ENCODE measurements at regions not wholly inside any gene's neighbourhood (a gene's known extent, or its start where the extent isn't known, plus 50 kb on each side); places are given as distances from the start of the nearest gene placed in this dataset.

DNA sequence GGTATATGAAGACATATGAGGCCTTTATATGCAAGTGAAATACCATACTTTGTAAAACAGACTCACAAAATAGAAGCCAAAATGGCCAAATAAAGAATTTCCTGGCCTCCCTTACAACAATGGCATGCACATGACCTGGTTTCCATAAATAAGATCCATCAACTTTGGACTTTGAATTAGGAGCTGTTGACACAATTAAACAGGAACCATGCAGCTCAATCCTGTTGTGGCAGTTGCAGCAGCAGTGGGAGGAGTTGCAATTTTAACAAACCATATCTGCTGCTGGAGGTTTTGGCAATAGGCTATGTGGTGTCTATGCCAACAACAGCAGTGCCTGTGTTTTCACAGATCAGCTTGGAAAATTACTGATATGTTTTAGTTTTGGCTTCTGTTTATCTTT lies 818.6 kb downstream of the FAM181B start:
- FAIRE-seq: no peak
- DNase-seq (ENCODE audit: low read depth, low spot score): no peak
- Histone ChIP-seq H3K27ac (ENCODE audit: insufficient read depth, low read depth, low read length) (no peak overlapping the region), H3K27me3 (ENCODE audit: control insufficient read depth in 2 of 2, insufficient read depth in 2 of 2, low read length in 2 of 2) (no peaks in the 10 kb centered on the region), H4K20me1 (replicated peaks; ENCODE audit: control insufficient read depth, extremely low read depth, insufficient read depth, low read length) (no peaks in the 10 kb centered on the region), H3K9me1 (replicated peaks; ENCODE audit: control insufficient read depth, extremely low read depth, insufficient read depth, low read length) (no peaks in the 10 kb centered on the region), H3K4me1 (ENCODE audit: control insufficient read depth, extremely low read depth, insufficient read depth, low read length) (no peaks in the 10 kb centered on the region), H3K36me3 (ENCODE audit: control insufficient read depth in 2 of 2, extremely low read depth in 1 of 2, insufficient read depth in 2 of 2, low read length in 2 of 2) (no peaks in the 10 kb centered on the region), H3K4me2 (ENCODE audit: insufficient read depth, low read length) (no peak overlapping the region), H3K9me3 (replicated peaks; ENCODE audit: control insufficient read depth, insufficient read depth, low read length) (no peaks in the 10 kb centered on the region), H3K4me3 (replicated peaks in 1 of 3; ENCODE audit: insufficient read depth in 1 of 3, low read depth in 1 of 3, low read length in 3 of 3) (no peak overlapping the region), H3K79me2 (ENCODE audit: control insufficient read depth, insufficient read depth, low read length) (no peaks in the 10 kb centered on the region), H2AFZ (ENCODE audit: low read depth, low read length) (no peak overlapping the region), H3K9ac (replicated peaks; ENCODE audit: extremely low read depth, insufficient read depth, low read length) (no peak overlapping the region)
- BruUV-seq (replicated peaks): no TSS peak
- intact Hi-C loops (cut with micrococcal nuclease): no loop called here
- TF ChIP-seq, protein P1, sequence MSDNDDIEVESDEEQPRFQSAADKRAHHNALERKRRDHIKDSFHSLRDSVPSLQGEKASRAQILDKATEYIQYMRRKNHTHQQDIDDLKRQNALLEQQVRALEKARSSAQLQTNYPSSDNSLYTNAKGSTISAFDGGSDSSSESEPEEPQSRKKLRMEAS (IDR thresholded peaks at IDR 0.05; ENCODE audit: insufficient read depth, insufficient read length): no peak
- TF ChIP-seq POLR2AphosphoS5 (IDR thresholded peaks at IDR 0.05; ENCODE audit: insufficient read depth, low read depth, low read length) (no peak), EZH2 (IDR thresholded peaks at IDR 0.05; ENCODE audit: borderline replicate concordance, low read depth, low read length, severe bottlenecking) (no peak), POLR2A (IDR thresholded peaks at IDR 0.05; ENCODE audit: low read depth, low read length) (no peak), GATA2 (IDR thresholded peaks at IDR 0.05; ENCODE audit: insufficient read depth, insufficient read length, low read depth, low read length) (no peak)
- POLR2A ChIA-PET: no interaction called here
- dilution Hi-C loops (cut with MboI; ENCODE audit: extremely low pct_ligation_motif_present, low sequenced_read_pairs): no loop called here
- CTCF ChIA-PET: no interaction called here

DNA sequence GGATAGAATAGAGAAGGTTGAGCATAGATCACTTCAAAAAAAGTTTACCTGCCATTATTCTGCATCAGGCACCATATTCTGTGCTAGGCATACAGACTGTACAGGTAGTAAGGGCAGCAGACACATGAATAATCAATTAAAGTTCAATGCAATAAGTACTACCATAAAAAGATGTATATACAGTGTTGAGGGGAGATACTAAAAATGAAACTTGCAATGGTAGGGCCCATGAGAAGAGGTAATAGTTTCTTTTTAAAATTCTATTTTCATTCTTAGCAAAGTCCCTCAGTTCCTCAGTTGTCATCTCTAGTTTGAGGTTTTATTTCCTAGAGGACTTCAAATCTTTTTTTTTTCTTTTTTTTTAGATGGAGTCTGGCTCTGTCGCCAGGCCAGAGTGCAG lies 819.9 kb downstream of the FAM181B start:
- FAIRE-seq (no peak), DNase-seq (ENCODE audit: low read depth, low spot score) (no peak)
- no peaks in the 10 kb centered on the region for H3K36me3 ChIP-seq (ENCODE audit: control insufficient read depth in 2 of 2, extremely low read depth in 1 of 2, insufficient read depth in 2 of 2, low read length in 2 of 2)
- BruUV-seq (replicated peaks): no TSS peak
- H3K4me1 ChIP-seq (ENCODE audit: control insufficient read depth, extremely low read depth, insufficient read depth, low read length): no peaks in the 10 kb centered on the region
- H3K9ac ChIP-seq (replicated peaks; ENCODE audit: extremely low read depth, insufficient read depth, low read length): no peak overlapping the region
- H3K9me1 ChIP-seq (replicated peaks; ENCODE audit: control insufficient read depth, extremely low read depth, insufficient read depth, low read length): no peaks in the 10 kb centered on the region
- no peak overlapping the region for H3K4me3 ChIP-seq (replicated peaks in 1 of 3; ENCODE audit: insufficient read depth in 1 of 3, low read depth in 1 of 3, low read length in 3 of 3)
- no peaks in the 10 kb centered on the region for H3K79me2 ChIP-seq (ENCODE audit: control insufficient read depth, insufficient read depth, low read length)
- dilution Hi-C loops (cut with MboI; ENCODE audit: extremely low pct_ligation_motif_present, low sequenced_read_pairs): no loop called here
- TF ChIP-seq JUN (IDR thresholded peaks at IDR 0.05; ENCODE audit: borderline replicate concordance, insufficient read depth, insufficient read length, low read depth) (no peak), MYC (IDR thresholded peaks at IDR 0.05; ENCODE audit: low read depth, low read length) (no peak), GATA2 (IDR thresholded peaks at IDR 0.05; ENCODE audit: insufficient read depth, insufficient read length, low read depth, low read length) (no peak), POLR2AphosphoS5 (IDR thresholded peaks at IDR 0.05; ENCODE audit: insufficient read depth, low read depth, low read length) (no peak), POLR2A (IDR thresholded peaks at IDR 0.05; ENCODE audit: low read depth, low read length) (no peak), FOS (IDR thresholded peaks at IDR 0.05; ENCODE audit: borderline replicate concordance, insufficient read depth, low read length) (no peak), EZH2 (IDR thresholded peaks at IDR 0.05; ENCODE audit: borderline replicate concordance, low read depth, low read length, severe bottlenecking) (no peak)
- TF ChIP-seq, protein P1 (IDR thresholded peaks at IDR 0.05; ENCODE audit: insufficient read depth, insufficient read length): no peak
- TF ChIP-seq, protein P2, sequence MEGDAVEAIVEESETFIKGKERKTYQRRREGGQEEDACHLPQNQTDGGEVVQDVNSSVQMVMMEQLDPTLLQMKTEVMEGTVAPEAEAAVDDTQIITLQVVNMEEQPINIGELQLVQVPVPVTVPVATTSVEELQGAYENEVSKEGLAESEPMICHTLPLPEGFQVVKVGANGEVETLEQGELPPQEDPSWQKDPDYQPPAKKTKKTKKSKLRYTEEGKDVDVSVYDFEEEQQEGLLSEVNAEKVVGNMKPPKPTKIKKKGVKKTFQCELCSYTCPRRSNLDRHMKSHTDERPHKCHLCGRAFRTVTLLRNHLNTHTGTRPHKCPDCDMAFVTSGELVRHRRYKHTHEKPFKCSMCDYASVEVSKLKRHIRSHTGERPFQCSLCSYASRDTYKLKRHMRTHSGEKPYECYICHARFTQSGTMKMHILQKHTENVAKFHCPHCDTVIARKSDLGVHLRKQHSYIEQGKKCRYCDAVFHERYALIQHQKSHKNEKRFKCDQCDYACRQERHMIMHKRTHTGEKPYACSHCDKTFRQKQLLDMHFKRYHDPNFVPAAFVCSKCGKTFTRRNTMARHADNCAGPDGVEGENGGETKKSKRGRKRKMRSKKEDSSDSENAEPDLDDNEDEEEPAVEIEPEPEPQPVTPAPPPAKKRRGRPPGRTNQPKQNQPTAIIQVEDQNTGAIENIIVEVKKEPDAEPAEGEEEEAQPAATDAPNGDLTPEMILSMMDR (IDR thresholded peaks at IDR 0.05; ENCODE audit: extremely low read depth in 1 of 2, insufficient read depth in 1 of 2, low read depth in 1 of 2, low read length in 2 of 2): no peak
- no peaks in the 10 kb centered on the region for H3K9me3 ChIP-seq (replicated peaks; ENCODE audit: control insufficient read depth, insufficient read depth, low read length)
- no peaks in the 10 kb centered on the region for H3K27me3 ChIP-seq (ENCODE audit: control insufficient read depth in 2 of 2, insufficient read depth in 2 of 2, low read length in 2 of 2)
- no peak overlapping the region for H3K4me2 ChIP-seq (ENCODE audit: insufficient read depth, low read length)
- CTCF ChIA-PET: no interaction called here
- intact Hi-C loops (cut with micrococcal nuclease): no loop called here
- H3K27ac ChIP-seq (ENCODE audit: insufficient read depth, low read depth, low read length): no peak overlapping the region
- POLR2A ChIA-PET: no interaction called here
- no peak overlapping the region for H2AFZ ChIP-seq (ENCODE audit: low read depth, low read length)
- no peaks in the 10 kb centered on the region for H4K20me1 ChIP-seq (replicated peaks; ENCODE audit: control insufficient read depth, extremely low read depth, insufficient read depth, low read length)
